Trophoblast cell (in vitro differentiated cells and primary cell): ENCODE measurements at regions not wholly inside any gene's neighbourhood (a gene's known extent, or its start where the extent isn't known, plus 50 kb on each side); places are given as distances from the start of the nearest gene placed in this dataset.

Source experiments
- DNase-seq, 2 donors: peaks; one replicate each; pipeline ENCODE4 v3.0.0-alpha.2; 2016
- H2AFZ ChIP-seq: 2 replicates; pipeline ENCODE4 v1.6.1; 2013; ENCODE audit warnings: low read length, moderate library complexity, mild to moderate bottlenecking; ENCODE audit not compliant: insufficient read depth, poor library complexity
- H2AK5ac ChIP-seq: 2 replicates; pipeline ENCODE4 v1.6.1; 2013; ENCODE audit warnings: mild to moderate bottlenecking, low read length
- H2BK120ac ChIP-seq: 2 replicates; pipeline ENCODE4 v1.6.1; 2013; ENCODE audit warnings: low read length, mild to moderate bottlenecking, moderate library complexity; ENCODE audit not compliant: insufficient read depth, poor library complexity
- H2BK12ac ChIP-seq: 2 replicates; pipeline ENCODE4 v1.6.1; 2013; ENCODE audit warnings: mild to moderate bottlenecking, low read length, moderate library complexity
- H2BK5ac ChIP-seq: 2 replicates; pipeline ENCODE4 v1.6.1; 2013; ENCODE audit warnings: low read length, low read depth, moderate library complexity, mild to moderate bottlenecking; ENCODE audit not compliant: poor library complexity
- H3K14ac ChIP-seq: 2 replicates; pipeline ENCODE4 v1.6.1; 2013; ENCODE audit warnings: mild to moderate bottlenecking, low read length
- H3K18ac ChIP-seq: 2 replicates; pipeline ENCODE4 v1.6.1; 2013; ENCODE audit warnings: mild to moderate bottlenecking, low read length
- H3K23ac ChIP-seq: 2 replicates; pipeline ENCODE4 v1.6.1; 2013; ENCODE audit warnings: low read length
- H3K27ac ChIP-seq: 2 replicates; pipeline ENCODE4 v1.5.1; 2013; ENCODE audit warnings: low read depth, mild to moderate bottlenecking, inconsistent platforms, low read length, moderate library complexity
- H3K27me3 ChIP-seq: 2 replicates; pipeline ENCODE4 v1.6.1; 2013; ENCODE audit warnings: inconsistent platforms, mild to moderate bottlenecking, low read length, moderate library complexity; ENCODE audit not compliant: insufficient read depth
- H3K36me3 ChIP-seq, 2 experiments: 1 replicate in 1 of 2; 2 replicates in 1 of 2; pipeline ENCODE4 v1.6.1; 2013; ENCODE audit warnings: low read length in 2 of 2, mild to moderate bottlenecking in 2 of 2, moderate library complexity in 1 of 2; ENCODE audit not compliant: insufficient read depth in 2 of 2, control insufficient read depth in 1 of 2
- H3K4ac ChIP-seq: 2 replicates; pipeline ENCODE4 v1.6.1; 2013; ENCODE audit warnings: low read depth, mild to moderate bottlenecking, low read length, moderate library complexity
- H3K4me1 ChIP-seq, 2 experiments: 1 replicate in 1 of 2; 2 replicates in 1 of 2; pipeline ENCODE4 v1.6.1; 2013; ENCODE audit warnings: low read length in 2 of 2, mild to moderate bottlenecking in 2 of 2, moderate library complexity in 1 of 2; ENCODE audit not compliant: insufficient read depth in 2 of 2, control insufficient read depth in 1 of 2
- H3K4me2 ChIP-seq: 2 replicates; pipeline ENCODE4 v1.6.1; 2013; ENCODE audit warnings: inconsistent platforms, mild to moderate bottlenecking, low read length, moderate library complexity
- H3K4me3 ChIP-seq: 2 replicates; pipeline ENCODE4 v1.5.1; 2013; ENCODE audit warnings: mild to moderate bottlenecking, low read depth, low read length, inconsistent platforms
- H3K79me1 ChIP-seq: one replicate; pipeline ENCODE4 v1.6.1; 2013; ENCODE audit warnings: low read length
- H3K79me2 ChIP-seq: 2 replicates; pipeline ENCODE4 v1.6.1; 2013; ENCODE audit warnings: low read length, mild to moderate bottlenecking; ENCODE audit not compliant: control insufficient read depth, insufficient read depth, poor library complexity
- H3K9ac ChIP-seq: 2 replicates; pipeline ENCODE4 v1.6.1; 2013; ENCODE audit warnings: mild to moderate bottlenecking, low read length
- H3K9me3 ChIP-seq: 2 replicates; pipeline ENCODE4 v1.6.1; 2013; ENCODE audit warnings: low read depth, mild to moderate bottlenecking, control low read depth, inconsistent platforms, low read length; ENCODE audit not compliant: insufficient read depth
- H4K12ac ChIP-seq: 2 replicates; pipeline ENCODE4 v1.6.1; 2013; ENCODE audit warnings: low read depth, mild to moderate bottlenecking, low read length, moderate library complexity
- H4K8ac ChIP-seq: 2 replicates; pipeline ENCODE4 v1.6.1; 2013; ENCODE audit warnings: low read depth, mild to moderate bottlenecking, low read length, moderate library complexity
- H4K91ac ChIP-seq: one replicate; pipeline ENCODE4 v1.6.1; 2013; ENCODE audit warnings: low read depth, mild to moderate bottlenecking, low read length, moderate library complexity
- WGBS: extraction: QIAGEN DNeasy Blood & Tissue Kit; methylation state at CpG from one replicate; pipeline ENCODE4 v1.1.7; 2013; ENCODE audit warnings: missing lambda C conversion rate; ENCODE audit not compliant: insufficient read length, insufficient coverage; ENCODE audit errors: extremely low coverage; 5-methylcytosine and 5-hydroxymethylcytosine counted together

DNA sequence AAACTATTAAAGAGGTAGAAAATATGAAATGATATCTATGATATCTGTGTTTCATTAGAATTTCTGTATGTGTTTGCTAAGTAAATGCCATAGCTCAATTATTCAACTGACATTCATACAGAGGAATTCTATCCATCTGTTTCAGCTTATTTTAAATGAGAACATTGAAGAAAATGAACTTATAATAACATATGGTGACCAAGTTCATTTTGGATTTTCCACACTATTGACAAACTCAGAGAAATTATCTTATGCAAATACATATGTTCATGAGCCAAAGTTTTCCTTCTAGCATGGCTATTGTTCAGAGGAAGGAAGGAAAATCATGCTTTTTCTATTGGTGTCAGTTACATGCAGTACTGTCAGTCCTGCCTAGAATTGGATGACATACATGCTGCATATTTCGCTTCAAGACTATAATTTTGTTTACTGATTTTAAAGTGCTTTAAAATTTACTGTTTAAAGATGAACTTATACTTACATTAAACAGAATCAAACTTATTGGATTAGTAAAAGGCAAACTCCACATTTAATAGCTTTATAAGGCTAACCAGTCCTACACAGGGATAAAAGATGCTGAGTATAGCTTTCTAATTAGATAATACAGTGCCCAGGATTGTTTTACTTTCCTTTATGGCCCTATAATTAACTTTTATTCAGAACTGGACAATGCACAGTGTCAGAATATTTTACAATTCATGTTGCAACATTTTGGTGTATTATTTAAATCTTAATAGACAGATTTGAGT is 646.2 kb downstream of the TRAM1L1 start:
- no peak overlapping the region for H3K23ac ChIP-seq
- no peak overlapping the region for H2BK5ac ChIP-seq
- H3K79me2 ChIP-seq, result no peaks in the 10 kb centered on the region
- H2AFZ ChIP-seq, result no peak overlapping the region
- no peak overlapping the region for H3K4ac ChIP-seq
- no peaks in the 10 kb centered on the region for H3K36me3 ChIP-seq
- no CpG with 5 or more reads among the region's 1 CpG for WGBS
- DNase-seq, result no peak
- no peak overlapping the region for H3K4me2 ChIP-seq
- no peak overlapping the region for H3K9ac ChIP-seq
- no peak overlapping the region for H3K14ac ChIP-seq
- H3K79me1 ChIP-seq, result no peaks in the 10 kb centered on the region
- no peaks in the 10 kb centered on the region for H3K27me3 ChIP-seq
- no peak overlapping the region for H4K8ac ChIP-seq
- H2BK120ac ChIP-seq, result no peak overlapping the region
- no peak overlapping the region for H4K12ac ChIP-seq
- no peak overlapping the region for H3K4me3 ChIP-seq
- H3K27ac ChIP-seq, result no peak overlapping the region
- H3K4me1 ChIP-seq, result no peaks in the 10 kb centered on the region
- no peak overlapping the region for H2BK12ac ChIP-seq
- H3K9me3 ChIP-seq, result no peaks in the 10 kb centered on the region
- no peak overlapping the region for H3K18ac ChIP-seq
- no peak overlapping the region for H4K91ac ChIP-seq
- H2AK5ac ChIP-seq, result no peak overlapping the region

DNA sequence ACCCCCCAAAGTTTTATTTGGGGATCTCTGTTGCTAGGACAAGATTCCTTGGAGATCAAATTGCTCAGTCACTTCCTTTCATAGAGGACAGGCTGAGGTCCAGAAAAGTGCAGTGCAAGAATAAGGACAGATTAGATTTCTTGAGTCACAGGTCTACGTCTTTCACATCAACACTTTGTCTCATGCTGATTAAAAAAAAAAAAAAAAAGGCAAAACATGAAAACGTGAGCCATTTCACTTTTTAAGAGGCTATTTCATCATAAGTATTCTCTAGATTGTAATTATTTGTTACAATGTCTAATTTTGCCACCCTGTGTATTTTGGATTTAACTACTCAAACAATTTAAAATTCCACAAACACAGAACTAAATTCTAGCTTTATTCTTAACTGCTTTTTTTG is 647.0 kb downstream of the TRAM1L1 start:
- no peak overlapping the region for H2AFZ ChIP-seq

DNA sequence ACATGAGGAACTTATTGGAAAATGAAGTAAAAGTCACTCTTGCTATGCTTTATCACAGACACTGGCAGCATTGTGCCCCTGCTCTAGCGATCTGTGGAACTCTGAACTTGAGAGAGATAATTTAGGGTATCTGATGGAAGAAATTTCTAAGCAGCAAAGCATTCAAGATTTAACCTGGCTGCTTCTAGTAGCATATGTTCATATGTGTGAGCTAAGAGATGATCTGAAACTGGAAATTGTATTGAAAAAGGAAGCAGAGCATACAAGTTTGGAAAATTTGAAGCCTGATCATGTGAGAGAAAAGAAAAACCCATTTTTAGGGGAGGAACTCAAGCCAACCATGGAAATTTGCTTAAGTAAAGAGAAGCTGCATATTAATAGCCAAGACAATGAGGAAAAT is 657.7 kb downstream of the TRAM1L1 start:
- Histone ChIP-seq H3K23ac (no peak overlapping the region), H3K4me3 (no peak overlapping the region), H3K9ac (no peak overlapping the region), H3K14ac (no peak overlapping the region), H2BK120ac (no peak overlapping the region), H2BK12ac (no peak overlapping the region), H3K4ac (no peak overlapping the region), H3K36me3 (no peaks in the 10 kb centered on the region), H3K9me3 (peaks cover 3% of the 10 kb centered on the region), H2AFZ (no peak overlapping the region), H4K12ac (no peak overlapping the region), H3K4me2 (no peak overlapping the region), H3K18ac (no peak overlapping the region), H3K79me2 (no peaks in the 10 kb centered on the region), H3K4me1 (no peaks in the 10 kb centered on the region), H4K8ac (no peak overlapping the region), H3K79me1 (no peaks in the 10 kb centered on the region), H2BK5ac (no peak overlapping the region), H2AK5ac (no peak overlapping the region), H3K27ac (no peak overlapping the region), H4K91ac (no peak overlapping the region), H3K27me3 (no peaks in the 10 kb centered on the region)
- no peak for DNase-seq
- no CpG with 5 or more reads among the region's 1 CpG for WGBS

More for the DNA sequence above, 647.0 kb downstream of the TRAM1L1 start:
- no peaks in the 10 kb centered on the region for H3K27me3 ChIP-seq
- H2BK5ac ChIP-seq, result no peak overlapping the region
- H3K36me3 ChIP-seq, result no peaks in the 10 kb centered on the region
- H4K91ac ChIP-seq, result no peak overlapping the region
- H3K27ac ChIP-seq, result no peak overlapping the region
- H4K12ac ChIP-seq, result no peak overlapping the region
- WGBS, result no CpG with 5 or more reads among the region's 2 CpGs
- H2AK5ac ChIP-seq, result no peak overlapping the region
- H3K4me2 ChIP-seq, result no peak overlapping the region
- no peaks in the 10 kb centered on the region for H3K9me3 ChIP-seq
- H3K23ac ChIP-seq, result no peak overlapping the region
- no peak overlapping the region for H2BK12ac ChIP-seq
- H3K9ac ChIP-seq, result no peak overlapping the region
- no peaks in the 10 kb centered on the region for H3K79me1 ChIP-seq
- H4K8ac ChIP-seq, result no peak overlapping the region
- no peak overlapping the region for H2BK120ac ChIP-seq
- no peak for DNase-seq
- no peak overlapping the region for H3K18ac ChIP-seq
- H3K4ac ChIP-seq, result no peak overlapping the region
- H3K4me1 ChIP-seq, result no peaks in the 10 kb centered on the region
- H3K14ac ChIP-seq, result no peak overlapping the region
- no peak overlapping the region for H3K4me3 ChIP-seq
- no peaks in the 10 kb centered on the region for H3K79me2 ChIP-seq

DNA sequence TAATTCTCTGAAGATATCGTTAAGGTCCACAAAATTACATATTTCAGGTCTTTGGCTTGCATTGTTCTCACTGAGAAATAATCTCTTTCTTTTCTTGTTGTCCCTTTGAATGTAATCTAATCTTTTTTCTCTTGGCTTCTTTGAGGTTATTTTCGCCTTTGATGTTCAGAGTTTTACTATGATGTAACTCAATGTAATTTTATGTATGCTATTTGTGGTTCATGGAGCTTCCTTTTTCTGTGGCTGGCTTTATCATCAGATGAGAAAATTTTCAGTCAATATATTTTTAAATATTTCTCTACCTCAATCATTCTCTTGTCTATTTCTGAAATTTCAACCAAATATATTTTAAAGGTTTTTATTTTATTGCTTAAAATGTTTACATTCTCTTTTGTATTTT is 672.2 kb downstream of the TRAM1L1 start:
- no peak overlapping the region for H2BK12ac ChIP-seq
- H3K79me2 ChIP-seq, result no peaks in the 10 kb centered on the region
- no peaks in the 10 kb centered on the region for H3K36me3 ChIP-seq
- H3K4me1 ChIP-seq, result no peaks in the 10 kb centered on the region
- no peak overlapping the region for H3K14ac ChIP-seq
- H2BK5ac ChIP-seq, result no peak overlapping the region
- no peak overlapping the region for H3K4me2 ChIP-seq
- H4K91ac ChIP-seq, result no peak overlapping the region
- H3K23ac ChIP-seq, result no peak overlapping the region
- H3K4ac ChIP-seq, result no peak overlapping the region
- no peak overlapping the region for H3K18ac ChIP-seq
- H3K4me3 ChIP-seq, result no peak overlapping the region
- no peak for DNase-seq
- no peak overlapping the region for H2BK120ac ChIP-seq
- no peaks in the 10 kb centered on the region for H3K27me3 ChIP-seq
- no peak overlapping the region for H3K27ac ChIP-seq
- no peaks in the 10 kb centered on the region for H3K79me1 ChIP-seq
- no CpG with 5 or more reads among the region's 2 CpGs for WGBS
- H2AFZ ChIP-seq, result no peak overlapping the region
- no peak overlapping the region for H4K12ac ChIP-seq
- H2AK5ac ChIP-seq, result no peak overlapping the region
- no peak overlapping the region for H4K8ac ChIP-seq
- H3K9me3 ChIP-seq, result no peaks in the 10 kb centered on the region
- H3K9ac ChIP-seq, result no peak overlapping the region
